ENCODE measurements at regions not wholly inside any gene's neighbourhood (a gene's known extent, or its start where the extent isn't known, plus 50 kb on each side); places are given as distances from the start of the nearest gene placed in this dataset.
"Not testable (repeated sequence)": the region's sequence is repeated elsewhere in the genome, so short reads cannot be mapped to it uniquely, and the experiment has no call there.

DNA sequence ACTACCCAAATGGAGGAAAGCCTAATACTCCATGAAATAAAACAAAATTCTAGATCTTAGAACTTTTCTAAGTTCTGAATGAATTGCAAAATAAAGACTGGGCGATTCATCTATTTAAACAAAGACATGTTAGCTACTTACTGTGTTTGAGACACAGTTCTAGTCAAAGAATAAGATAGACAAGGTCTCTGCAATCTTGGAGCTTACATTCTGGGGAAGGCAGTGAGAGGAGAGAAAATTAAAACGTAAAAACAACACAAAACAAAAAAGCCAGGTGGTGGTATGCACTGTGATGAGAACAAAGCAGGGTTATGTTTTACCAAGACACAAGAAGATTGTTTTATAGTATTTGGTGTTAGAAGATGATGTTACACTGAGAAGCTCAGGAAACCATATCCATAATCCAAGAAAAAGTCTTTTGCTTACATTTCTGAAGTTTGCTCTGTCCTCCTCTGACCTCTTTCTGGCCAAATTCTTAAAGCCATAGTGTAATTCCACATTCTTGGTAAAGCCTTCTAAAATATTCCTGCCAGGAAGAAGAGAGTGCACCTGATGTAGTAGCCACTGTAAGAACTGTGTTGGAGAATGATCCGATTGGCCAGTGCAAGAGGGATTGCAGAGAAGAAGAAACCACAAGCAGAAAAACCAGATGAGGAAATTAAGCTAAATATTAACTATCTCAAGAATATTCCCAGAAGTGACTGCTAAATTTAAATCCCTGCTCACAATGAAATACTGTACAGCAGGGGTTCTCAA lies 218.4 kb downstream of the PCSK1 start:
- Mint-ChIP-seq H3K27me3 (ENCODE audit: low read depth) (no peaks in the 10 kb centered on the region), H3K4me1 (ENCODE audit: low read depth) (no peaks in the 10 kb centered on the region), H3K36me3 (ENCODE audit: low read depth) (no peaks in the 10 kb centered on the region), H3K27ac (no peak overlapping the region), H3K4me3 (no peak overlapping the region), H3K9me3 (no peaks in the 10 kb centered on the region)
- no peak for DNase-seq (ENCODE audit: low spot score)

DNA sequence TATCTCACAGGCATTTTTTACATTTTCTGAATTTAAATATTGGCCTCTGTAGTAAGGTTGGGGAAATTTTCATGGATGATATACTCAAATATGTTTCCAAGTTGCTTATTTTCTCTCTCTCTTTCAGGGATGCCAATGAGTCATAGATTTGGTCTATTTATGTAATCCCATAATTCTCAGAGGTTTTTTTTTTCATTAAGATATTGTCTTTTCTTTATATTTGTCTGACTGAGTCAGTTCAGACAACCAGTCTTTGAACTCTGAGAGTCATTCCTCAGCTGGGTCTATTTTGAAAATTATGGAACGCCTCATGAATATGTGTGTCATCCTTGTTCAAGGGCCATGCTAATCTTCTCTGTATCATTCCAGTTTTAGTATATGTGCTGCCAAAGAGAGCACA lies 223.2 kb downstream of the PCSK1 start:
- H3K27me3 Mint-ChIP-seq (ENCODE audit: low read depth) = peaks cover 4% of the 10 kb centered on the region
- DNase-seq (ENCODE audit: low spot score) = no peak
- H3K27ac Mint-ChIP-seq = no peak overlapping the region
- no peak overlapping the region for H3K4me3 Mint-ChIP-seq
- H3K36me3 Mint-ChIP-seq (ENCODE audit: low read depth) = no peaks in the 10 kb centered on the region
- no peaks in the 10 kb centered on the region for H3K4me1 Mint-ChIP-seq (ENCODE audit: low read depth)
- H3K9me3 Mint-ChIP-seq = peaks cover 25% of the 10 kb centered on the region

DNA sequence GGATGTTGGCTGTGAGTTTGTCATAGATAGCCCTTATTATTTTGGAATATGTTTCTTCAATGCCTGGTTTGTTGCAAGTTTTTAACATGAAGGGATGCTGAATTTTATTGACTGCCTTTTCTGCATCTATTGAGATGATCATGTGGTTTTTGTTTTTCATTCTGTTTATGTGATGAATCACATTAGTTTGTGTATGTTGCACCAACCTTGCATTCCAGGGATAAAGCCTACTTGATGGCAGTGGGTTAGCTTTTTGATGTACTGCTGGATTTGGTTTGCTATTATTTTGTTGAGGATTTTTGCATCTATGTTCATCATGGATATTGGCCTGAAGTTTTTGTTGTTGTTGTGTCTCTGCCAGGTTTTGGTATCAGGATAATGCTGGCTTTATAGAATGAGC lies 225.6 kb downstream of the PCSK1 start:
- no peaks in the 10 kb centered on the region for H3K36me3 Mint-ChIP-seq (ENCODE audit: low read depth)

DNA sequence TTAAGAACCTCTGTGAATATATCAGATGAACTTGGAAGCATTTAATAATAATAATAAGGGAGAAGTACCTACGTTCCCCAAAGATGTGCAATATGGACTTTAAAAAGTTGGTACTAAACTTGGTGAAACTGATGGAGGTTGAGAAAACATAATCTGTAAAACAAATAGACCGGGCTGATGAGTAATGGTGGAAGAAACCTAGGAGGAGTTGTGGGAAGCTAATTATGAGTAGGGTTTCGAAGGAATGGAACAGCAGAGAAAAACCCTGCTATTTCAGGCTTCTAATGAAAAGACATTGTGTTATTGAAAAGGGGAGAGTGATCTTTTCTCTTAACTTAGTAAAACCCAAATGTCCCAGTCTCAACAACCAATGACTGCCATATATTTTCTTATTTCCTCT lies 229.3 kb downstream of the PCSK1 start:
- no peak for DNase-seq (ENCODE audit: low spot score)
- H3K4me3 Mint-ChIP-seq = no peak overlapping the region
- H3K9me3 Mint-ChIP-seq = peaks cover 21% of the 10 kb centered on the region
- H3K4me1 Mint-ChIP-seq (ENCODE audit: low read depth) = no peaks in the 10 kb centered on the region
- H3K27ac Mint-ChIP-seq = no peak overlapping the region
- H3K27me3 Mint-ChIP-seq (ENCODE audit: low read depth) = peaks cover 4% of the 10 kb centered on the region
- no peaks in the 10 kb centered on the region for H3K36me3 Mint-ChIP-seq (ENCODE audit: low read depth)

More for the DNA sequence above, 225.6 kb downstream of the PCSK1 start:
- DNase-seq (ENCODE audit: low spot score) = no peak
- Mint-ChIP-seq H3K27me3 (ENCODE audit: low read depth) (peaks cover 4% of the 10 kb centered on the region), H3K4me3 (no peak overlapping the region), H3K4me1 (ENCODE audit: low read depth) (no peaks in the 10 kb centered on the region), H3K9me3 (peaks cover 25% of the 10 kb centered on the region), H3K27ac (no peak overlapping the region)

DNA sequence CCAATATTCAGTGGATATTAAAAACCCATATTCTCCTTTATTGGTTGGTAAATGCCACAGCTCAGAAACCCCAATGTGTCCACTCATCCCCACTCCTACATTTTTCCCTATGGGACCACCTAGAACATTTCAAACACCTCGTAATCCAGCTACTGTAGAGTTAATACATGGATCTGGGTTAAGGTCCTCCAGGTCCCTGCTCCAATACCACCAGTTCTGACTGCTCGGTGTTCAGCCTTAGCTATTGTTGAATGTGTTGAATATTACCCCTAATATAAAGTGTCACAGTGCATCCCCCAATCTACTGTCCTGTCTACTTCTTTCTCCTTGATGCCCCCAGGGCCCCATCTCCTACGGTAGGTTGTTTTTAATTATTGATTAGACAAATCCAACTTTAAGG lies 231.5 kb downstream of the PCSK1 start:
- DNase-seq (ENCODE audit: low spot score) = no peak
- H3K4me3 Mint-ChIP-seq = no peak overlapping the region

DNA sequence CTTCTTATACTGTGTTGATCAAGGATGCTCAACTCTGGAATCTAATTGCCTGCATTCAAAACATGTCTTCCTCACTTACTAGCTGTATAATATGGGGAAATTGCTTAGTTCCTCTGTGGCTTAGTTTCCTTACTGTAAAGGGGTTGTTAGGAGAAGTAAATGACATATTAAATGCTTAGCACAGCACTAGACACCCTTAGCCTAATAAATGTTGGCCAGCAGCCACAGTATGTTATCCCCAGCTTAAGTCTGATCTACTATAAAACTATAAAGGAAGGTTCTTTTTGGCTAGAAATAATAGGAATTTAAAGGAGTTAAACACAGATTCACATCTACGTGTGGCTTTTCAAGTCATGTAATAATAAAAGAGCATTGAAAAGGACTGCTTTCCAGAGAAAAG lies 232.4 kb downstream of the PCSK1 start:
- Mint-ChIP-seq H3K9me3 (no peaks in the 10 kb centered on the region), H3K27me3 (ENCODE audit: low read depth) (no peaks in the 10 kb centered on the region), H3K4me3 (no peak overlapping the region), H3K36me3 (ENCODE audit: low read depth) (no peaks in the 10 kb centered on the region), H3K4me1 (ENCODE audit: low read depth) (no peaks in the 10 kb centered on the region), H3K27ac (no peak overlapping the region)
- DNase-seq (ENCODE audit: low spot score) = no peak

More for the DNA sequence above, 231.5 kb downstream of the PCSK1 start:
- H3K36me3 Mint-ChIP-seq (ENCODE audit: low read depth) = no peaks in the 10 kb centered on the region
- H3K4me1 Mint-ChIP-seq (ENCODE audit: low read depth) = no peaks in the 10 kb centered on the region
- peaks cover under 1% of the 10 kb centered on the region for H3K9me3 Mint-ChIP-seq
- H3K27me3 Mint-ChIP-seq (ENCODE audit: low read depth) = no peaks in the 10 kb centered on the region
- no peak overlapping the region for H3K27ac Mint-ChIP-seq

DNA sequence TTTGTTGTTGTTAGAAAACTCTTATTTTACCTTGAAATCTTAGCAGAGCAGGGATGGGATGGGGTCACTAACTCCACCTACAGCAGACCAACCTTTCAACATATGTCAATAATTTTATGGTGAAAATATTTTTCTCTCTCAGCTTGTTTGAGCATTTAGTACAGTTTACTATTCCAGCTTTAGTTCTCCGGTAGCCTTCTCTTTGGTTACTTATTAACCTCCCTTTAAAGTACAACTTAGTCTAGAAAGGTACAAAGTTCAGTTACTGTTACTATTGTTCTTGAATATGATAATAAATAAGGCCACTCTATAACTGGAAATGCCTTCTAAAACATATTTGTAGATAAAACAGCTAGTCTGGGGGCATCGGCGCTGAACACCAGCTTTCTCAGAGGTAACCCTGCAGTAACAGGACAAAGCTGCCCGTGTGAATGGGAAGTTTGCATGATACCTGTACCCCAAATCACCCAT lies 233.3 kb downstream of the PCSK1 start:
- Mint-ChIP-seq H3K4me3 (no peak overlapping the region), H3K27me3 (ENCODE audit: low read depth) (no peaks in the 10 kb centered on the region), H3K9me3 (no peaks in the 10 kb centered on the region), H3K4me1 (ENCODE audit: low read depth) (no peaks in the 10 kb centered on the region), H3K27ac (no peak overlapping the region), H3K36me3 (ENCODE audit: low read depth) (no peaks in the 10 kb centered on the region)
- no peak for DNase-seq (ENCODE audit: low spot score)

DNA sequence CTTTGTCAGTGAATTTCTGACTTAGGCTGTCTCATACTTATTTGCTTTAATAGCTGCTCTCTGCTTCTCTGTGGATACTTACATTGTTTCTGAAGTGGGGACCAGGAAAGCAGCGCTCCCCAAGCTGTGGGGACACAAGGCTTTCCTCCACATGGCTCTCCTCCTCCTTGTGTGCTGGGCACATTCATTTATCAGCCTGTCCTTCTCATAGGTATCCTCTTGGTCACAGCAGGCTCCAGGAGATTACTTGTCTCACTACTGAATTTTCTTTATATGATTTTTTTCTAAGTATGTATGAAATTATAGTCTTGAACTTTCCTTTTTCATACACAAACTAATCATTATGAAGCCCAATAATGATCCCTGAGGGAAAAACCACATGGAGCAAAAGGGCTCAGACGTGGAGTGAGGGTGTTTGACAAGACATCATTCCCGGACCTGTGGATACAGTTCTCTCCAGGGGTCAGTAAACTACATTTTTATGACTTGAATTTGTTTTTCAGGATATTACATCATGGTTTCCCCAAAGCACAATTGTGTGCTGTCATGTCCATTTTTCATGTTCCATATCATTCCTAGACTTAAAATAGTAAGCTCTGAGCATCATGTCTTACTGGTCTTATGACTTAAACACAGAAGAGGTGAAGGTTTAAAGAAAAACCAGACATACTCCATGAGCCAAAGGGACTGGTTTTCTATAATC lies 234.5 kb downstream of the PCSK1 start:
- no peak overlapping the region for H3K4me3 Mint-ChIP-seq
- H3K9me3 Mint-ChIP-seq = no peaks in the 10 kb centered on the region
- H3K36me3 Mint-ChIP-seq (ENCODE audit: low read depth) = no peaks in the 10 kb centered on the region
- no peaks in the 10 kb centered on the region for H3K27me3 Mint-ChIP-seq (ENCODE audit: low read depth)
- no peak overlapping the region for H3K27ac Mint-ChIP-seq
- DNase-seq (ENCODE audit: low spot score) = no peak
- H3K4me1 Mint-ChIP-seq (ENCODE audit: low read depth) = no peaks in the 10 kb centered on the region

DNA sequence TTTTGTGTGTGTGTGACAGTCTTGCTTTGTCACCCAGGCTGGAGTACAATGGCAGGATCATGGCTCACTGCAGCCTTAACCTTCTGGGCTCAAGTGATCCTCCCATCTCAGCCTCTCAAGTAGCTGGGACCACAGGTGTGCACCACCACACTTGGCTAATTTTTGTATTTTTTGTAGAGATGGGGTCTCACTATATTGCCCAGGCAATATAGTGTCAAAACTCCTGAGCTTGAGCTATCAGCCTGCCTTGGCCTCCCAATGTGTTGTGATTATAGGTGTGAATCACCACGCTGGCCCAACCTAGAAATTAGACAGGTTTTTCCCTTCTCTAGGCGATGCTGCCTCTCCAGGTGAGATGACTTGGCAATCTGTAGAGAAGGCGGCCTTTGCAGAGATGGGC lies 235.3 kb downstream of the PCSK1 start:
- not testable (repeated sequence) for H3K4me3 Mint-ChIP-seq; H3K36me3 Mint-ChIP-seq (ENCODE audit: low read depth); H3K27ac Mint-ChIP-seq; DNase-seq (ENCODE audit: low spot score); H3K9me3 Mint-ChIP-seq; H3K4me1 Mint-ChIP-seq (ENCODE audit: low read depth); H3K27me3 Mint-ChIP-seq (ENCODE audit: low read depth)

DNA sequence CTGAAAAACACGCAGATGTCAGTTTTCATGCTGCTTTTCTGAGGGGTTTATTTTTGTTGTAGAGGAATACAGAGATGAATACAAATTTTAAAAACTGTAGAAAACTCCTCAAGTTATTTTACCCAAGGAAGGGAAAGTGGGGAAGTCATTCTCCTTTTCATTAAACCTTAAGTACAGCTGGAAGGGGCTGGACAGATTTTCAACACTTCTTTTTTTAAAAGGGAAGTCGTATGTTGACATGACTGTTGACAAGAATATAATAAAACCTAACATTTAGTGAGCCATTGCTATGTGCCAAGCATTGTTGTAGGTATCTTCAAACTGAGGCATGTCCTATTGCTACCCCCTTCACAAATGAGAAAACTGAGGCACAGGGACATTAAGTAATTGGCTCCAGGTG lies 235.7 kb upstream of the ELL2 start:
- no peaks in the 10 kb centered on the region for H3K9me3 Mint-ChIP-seq
- no peak for DNase-seq (ENCODE audit: low spot score)
- H3K27me3 Mint-ChIP-seq (ENCODE audit: low read depth) = no peaks in the 10 kb centered on the region
- H3K4me1 Mint-ChIP-seq (ENCODE audit: low read depth) = no peaks in the 10 kb centered on the region
- no peaks in the 10 kb centered on the region for H3K36me3 Mint-ChIP-seq (ENCODE audit: low read depth)
- H3K4me3 Mint-ChIP-seq = no peak overlapping the region
- H3K27ac Mint-ChIP-seq = no peak overlapping the region

DNA sequence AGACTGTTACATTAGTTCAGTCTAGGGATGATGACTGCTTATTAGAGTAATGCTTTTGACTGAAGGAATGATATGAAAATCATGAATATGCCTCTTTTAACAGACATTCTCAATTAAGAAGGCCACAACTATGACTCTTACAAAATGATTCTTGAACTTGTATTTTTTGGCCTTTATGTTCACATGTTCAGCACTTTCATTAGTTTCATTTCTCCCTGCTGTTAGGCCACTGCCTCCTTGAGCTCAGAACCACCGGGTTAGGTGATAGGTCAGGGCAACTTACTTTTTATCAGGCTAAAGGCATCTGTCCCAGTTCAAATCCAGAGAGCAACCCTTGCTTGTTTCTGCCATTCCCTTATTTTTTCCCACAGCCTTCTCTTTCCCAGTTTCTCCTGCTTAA lies 235.2 kb upstream of the ELL2 start:
- DNase-seq (ENCODE audit: low spot score) = no peak
- no peaks in the 10 kb centered on the region for H3K9me3 Mint-ChIP-seq
- no peaks in the 10 kb centered on the region for H3K4me1 Mint-ChIP-seq (ENCODE audit: low read depth)
- H3K27me3 Mint-ChIP-seq (ENCODE audit: low read depth) = no peaks in the 10 kb centered on the region
- H3K4me3 Mint-ChIP-seq = no peak overlapping the region
- no peak overlapping the region for H3K27ac Mint-ChIP-seq
- H3K36me3 Mint-ChIP-seq (ENCODE audit: low read depth) = no peaks in the 10 kb centered on the region

DNA sequence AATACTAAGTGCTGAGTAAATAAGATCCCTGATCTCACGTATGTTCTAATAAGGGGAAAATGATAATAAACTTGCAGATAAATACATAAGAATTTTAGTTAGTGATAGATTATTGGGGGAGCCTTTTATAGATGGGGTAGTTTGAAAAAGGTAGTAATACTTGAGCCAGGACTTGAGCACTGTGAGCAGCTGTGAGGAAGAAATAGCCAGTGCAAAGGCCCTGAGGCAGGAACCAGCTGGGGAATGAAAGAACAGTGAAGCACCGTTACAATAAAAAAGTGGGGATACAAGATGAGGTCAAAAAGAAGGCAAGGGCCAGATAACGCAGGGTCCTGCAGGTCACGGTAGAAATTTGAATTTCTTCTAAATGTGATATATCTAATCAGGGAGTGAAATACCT lies 234.8 kb upstream of the ELL2 start:
- H3K27me3 Mint-ChIP-seq (ENCODE audit: low read depth) = no peaks in the 10 kb centered on the region
- no peaks in the 10 kb centered on the region for H3K9me3 Mint-ChIP-seq
- H3K4me3 Mint-ChIP-seq = no peak overlapping the region
- H3K27ac Mint-ChIP-seq = no peak overlapping the region
- H3K36me3 Mint-ChIP-seq (ENCODE audit: low read depth) = no peaks in the 10 kb centered on the region
- DNase-seq (ENCODE audit: low spot score) = no peak
- no peaks in the 10 kb centered on the region for H3K4me1 Mint-ChIP-seq (ENCODE audit: low read depth)

DNA sequence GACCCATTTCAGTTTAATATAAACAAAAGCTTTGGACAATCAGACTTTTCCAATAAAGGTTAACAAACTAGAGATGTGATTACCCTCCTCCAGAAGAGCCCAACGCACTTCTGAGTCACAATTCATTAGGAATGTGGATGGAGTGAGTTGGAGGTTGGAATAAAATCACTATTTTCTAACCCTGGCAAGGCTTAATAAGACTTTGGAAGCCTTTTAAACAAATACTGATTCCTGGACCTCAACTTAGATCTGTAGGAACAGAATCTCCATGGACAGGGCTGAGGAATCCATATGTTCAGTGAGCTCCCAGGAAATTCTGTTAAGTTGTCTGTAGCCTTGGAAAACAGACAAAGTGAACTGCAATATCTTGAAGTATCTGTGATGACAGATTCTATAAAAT lies 233.5 kb upstream of the ELL2 start:
- H3K4me3 Mint-ChIP-seq = no peak overlapping the region
- H3K27ac Mint-ChIP-seq = no peak overlapping the region
- no peaks in the 10 kb centered on the region for H3K36me3 Mint-ChIP-seq (ENCODE audit: low read depth)
- no peaks in the 10 kb centered on the region for H3K9me3 Mint-ChIP-seq
- H3K4me1 Mint-ChIP-seq (ENCODE audit: low read depth) = no peaks in the 10 kb centered on the region
- no peak for DNase-seq (ENCODE audit: low spot score)
- H3K27me3 Mint-ChIP-seq (ENCODE audit: low read depth) = no peaks in the 10 kb centered on the region

DNA sequence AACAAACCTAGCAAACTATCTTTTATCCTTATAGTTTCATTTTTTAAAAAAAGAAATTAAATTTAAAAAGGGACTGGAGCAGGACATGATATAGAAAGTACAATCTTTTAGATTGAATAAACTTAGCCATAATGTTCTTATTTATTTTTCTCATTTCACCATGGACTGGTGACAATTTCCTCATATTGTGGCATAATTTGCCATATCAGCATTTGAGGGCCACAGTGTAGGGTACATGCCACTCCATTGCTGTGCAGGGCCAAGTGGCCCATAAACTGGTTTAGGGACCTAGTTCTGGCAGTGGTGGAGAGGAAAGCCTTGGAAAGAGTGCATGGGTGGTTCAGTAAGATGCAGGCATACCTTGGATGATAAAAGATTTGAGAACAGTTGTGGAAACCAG lies 232.9 kb upstream of the ELL2 start:
- no peaks in the 10 kb centered on the region for H3K36me3 Mint-ChIP-seq (ENCODE audit: low read depth)
- no peak overlapping the region for H3K27ac Mint-ChIP-seq
- no peaks in the 10 kb centered on the region for H3K4me1 Mint-ChIP-seq (ENCODE audit: low read depth)
- peaks cover under 1% of the 10 kb centered on the region for H3K27me3 Mint-ChIP-seq (ENCODE audit: low read depth)
- DNase-seq (ENCODE audit: low spot score) = no peak
- H3K9me3 Mint-ChIP-seq = no peaks in the 10 kb centered on the region
- H3K4me3 Mint-ChIP-seq = no peak overlapping the region

DNA sequence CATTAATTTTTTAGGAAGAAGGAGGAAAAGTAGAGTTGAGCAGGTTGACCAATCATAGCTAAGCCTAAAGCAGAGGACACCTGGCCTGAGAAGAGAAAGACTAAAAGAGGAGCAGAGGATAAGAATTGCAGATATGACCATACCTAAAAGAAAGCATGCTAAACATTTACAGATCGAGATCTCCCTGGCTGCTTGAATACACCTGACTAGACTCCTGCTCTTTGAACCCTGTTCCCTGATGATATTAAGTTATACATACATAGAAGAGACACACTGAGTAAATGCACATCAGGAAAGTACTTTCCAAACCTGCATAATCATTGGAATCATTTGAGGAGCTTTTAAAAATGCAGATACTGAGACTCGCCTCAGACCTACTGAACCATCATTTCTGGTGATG lies 232.3 kb upstream of the ELL2 start:
- Mint-ChIP-seq H3K27ac (no peak overlapping the region), H3K9me3 (no peaks in the 10 kb centered on the region), H3K27me3 (ENCODE audit: low read depth) (peaks cover 5% of the 10 kb centered on the region), H3K36me3 (ENCODE audit: low read depth) (no peaks in the 10 kb centered on the region), H3K4me1 (ENCODE audit: low read depth) (no peaks in the 10 kb centered on the region), H3K4me3 (no peak overlapping the region)
- no peak for DNase-seq (ENCODE audit: low spot score)

Measured in T-helper 2 cell treated with Interferon-gamma antibody and Interleukin-4, amounts not matched to agents 5 μg/mL and 100 μg/mL, for 36 hours (primary cell).